ENCODE measurements at regions not wholly inside any gene's neighbourhood (a gene's known extent, or its start where the extent isn't known, plus 50 kb on each side); places are given as distances from the start of the nearest gene placed in this dataset.
A peak's percentile ranks its signal among the peaks of the same experiment; 100 is the strongest.

DNA sequence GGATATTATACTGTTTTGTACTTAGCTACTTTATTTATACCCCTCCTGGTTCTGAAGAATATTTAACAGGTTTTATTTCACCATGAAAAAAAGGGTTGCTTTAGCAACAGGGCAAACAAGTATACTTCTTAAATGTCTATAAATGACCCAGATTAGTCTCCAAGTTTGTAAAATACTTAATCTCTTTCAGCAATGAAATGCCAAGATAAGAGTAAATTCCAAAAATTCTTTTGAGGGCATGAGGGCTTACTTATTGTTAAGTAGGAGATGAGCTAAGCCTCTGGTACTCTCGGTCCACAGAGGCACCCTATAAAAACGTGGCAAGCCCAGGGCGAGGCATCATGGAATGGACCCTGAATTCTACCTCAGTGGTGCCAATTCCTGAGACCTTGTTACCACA lies 264.8 kb upstream of the NSMCE3 start:
- no TSS peak for BruUV-seq (replicated peaks)
- DNase-seq (ENCODE audit: low read depth, low spot score): no peak

DNA sequence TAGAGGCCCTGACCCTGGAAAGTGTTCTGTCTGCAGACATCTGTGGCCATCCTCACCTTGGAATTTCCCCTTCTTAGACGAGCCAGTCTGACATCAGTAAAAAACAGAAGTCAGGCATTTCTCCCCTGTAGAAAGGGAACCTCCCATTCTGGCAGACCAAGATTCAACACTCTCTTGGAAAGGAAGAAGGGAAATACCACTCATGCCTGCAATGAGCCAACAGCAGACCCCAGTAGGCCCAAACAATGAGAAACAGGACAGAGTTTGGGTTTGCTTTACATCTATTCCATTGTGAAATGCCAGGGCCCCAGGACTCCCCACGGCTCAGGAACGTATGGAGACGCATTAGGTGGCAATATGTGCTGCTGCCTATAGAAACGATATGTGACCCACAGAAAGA lies 264.0 kb upstream of the NSMCE3 start:
- Histone ChIP-seq H3K27ac (ENCODE audit: insufficient read depth, low read depth, low read length) (no peak overlapping the region), H3K4me1 (ENCODE audit: control insufficient read depth, extremely low read depth, insufficient read depth, low read length) (no peaks in the 10 kb centered on the region), H3K9ac (replicated peaks; ENCODE audit: extremely low read depth, insufficient read depth, low read length) (no peak overlapping the region), H3K4me2 (ENCODE audit: insufficient read depth, low read length) (no peak overlapping the region), H4K20me1 (replicated peaks; ENCODE audit: control insufficient read depth, extremely low read depth, insufficient read depth, low read length) (no peaks in the 10 kb centered on the region), H2AFZ (ENCODE audit: low read depth, low read length) (no peak overlapping the region), H3K9me3 (replicated peaks; ENCODE audit: control insufficient read depth, insufficient read depth, low read length) (no peaks in the 10 kb centered on the region), H3K79me2 (ENCODE audit: control insufficient read depth, insufficient read depth, low read length) (no peaks in the 10 kb centered on the region), H3K9me1 (replicated peaks; ENCODE audit: control insufficient read depth, extremely low read depth, insufficient read depth, low read length) (no peaks in the 10 kb centered on the region), H3K27me3 (ENCODE audit: control insufficient read depth in 2 of 2, insufficient read depth in 2 of 2, low read length in 2 of 2) (no peaks in the 10 kb centered on the region), H3K4me3 (replicated peaks in 1 of 3; ENCODE audit: insufficient read depth in 1 of 3, low read depth in 1 of 3, low read length in 3 of 3) (no peak overlapping the region), H3K36me3 (ENCODE audit: control insufficient read depth in 2 of 2, extremely low read depth in 1 of 2, insufficient read depth in 2 of 2, low read length in 2 of 2) (no peaks in the 10 kb centered on the region)
- CTCF ChIA-PET: no interaction called here
- DNase-seq (ENCODE audit: low read depth, low spot score): peak; percentile 9
- intact Hi-C loops (cut with micrococcal nuclease) (no loop called here), dilution Hi-C loops (cut with MboI; ENCODE audit: extremely low pct_ligation_motif_present, low sequenced_read_pairs) (no loop called here)
- POLR2A ChIA-PET: no interaction called here
- TF ChIP-seq, protein P1, sequence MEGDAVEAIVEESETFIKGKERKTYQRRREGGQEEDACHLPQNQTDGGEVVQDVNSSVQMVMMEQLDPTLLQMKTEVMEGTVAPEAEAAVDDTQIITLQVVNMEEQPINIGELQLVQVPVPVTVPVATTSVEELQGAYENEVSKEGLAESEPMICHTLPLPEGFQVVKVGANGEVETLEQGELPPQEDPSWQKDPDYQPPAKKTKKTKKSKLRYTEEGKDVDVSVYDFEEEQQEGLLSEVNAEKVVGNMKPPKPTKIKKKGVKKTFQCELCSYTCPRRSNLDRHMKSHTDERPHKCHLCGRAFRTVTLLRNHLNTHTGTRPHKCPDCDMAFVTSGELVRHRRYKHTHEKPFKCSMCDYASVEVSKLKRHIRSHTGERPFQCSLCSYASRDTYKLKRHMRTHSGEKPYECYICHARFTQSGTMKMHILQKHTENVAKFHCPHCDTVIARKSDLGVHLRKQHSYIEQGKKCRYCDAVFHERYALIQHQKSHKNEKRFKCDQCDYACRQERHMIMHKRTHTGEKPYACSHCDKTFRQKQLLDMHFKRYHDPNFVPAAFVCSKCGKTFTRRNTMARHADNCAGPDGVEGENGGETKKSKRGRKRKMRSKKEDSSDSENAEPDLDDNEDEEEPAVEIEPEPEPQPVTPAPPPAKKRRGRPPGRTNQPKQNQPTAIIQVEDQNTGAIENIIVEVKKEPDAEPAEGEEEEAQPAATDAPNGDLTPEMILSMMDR (IDR thresholded peaks at IDR 0.05; ENCODE audit: extremely low read depth in 1 of 2, insufficient read depth in 1 of 2, low read depth in 1 of 2, low read length in 2 of 2): no peak
- TF ChIP-seq, protein P2, sequence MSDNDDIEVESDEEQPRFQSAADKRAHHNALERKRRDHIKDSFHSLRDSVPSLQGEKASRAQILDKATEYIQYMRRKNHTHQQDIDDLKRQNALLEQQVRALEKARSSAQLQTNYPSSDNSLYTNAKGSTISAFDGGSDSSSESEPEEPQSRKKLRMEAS (IDR thresholded peaks at IDR 0.05; ENCODE audit: insufficient read depth, insufficient read length): no peak
- TF ChIP-seq EZH2 (IDR thresholded peaks at IDR 0.05; ENCODE audit: borderline replicate concordance, low read depth, low read length, severe bottlenecking) (no peak), JUN (IDR thresholded peaks at IDR 0.05; ENCODE audit: borderline replicate concordance, insufficient read depth, insufficient read length, low read depth) (no peak), MYC (IDR thresholded peaks at IDR 0.05; ENCODE audit: low read depth, low read length) (no peak), POLR2A (IDR thresholded peaks at IDR 0.05; ENCODE audit: low read depth, low read length) (no peak), POLR2AphosphoS5 (IDR thresholded peaks at IDR 0.05; ENCODE audit: insufficient read depth, low read depth, low read length) (no peak), GATA2 (IDR thresholded peaks at IDR 0.05; ENCODE audit: insufficient read depth, insufficient read length, low read depth, low read length) (no peak), FOS (IDR thresholded peaks at IDR 0.05; ENCODE audit: borderline replicate concordance, insufficient read depth, low read length) (no peak)
- no peak for FAIRE-seq
- no TSS peak for BruUV-seq (replicated peaks)

More for the DNA sequence above, 264.8 kb upstream of the NSMCE3 start:
- CTCF ChIA-PET: interaction anchor here (0.6 kb wide), 1 partner anchor 45 kb away, joined by 3 read pairs; no protein-coding TSS in a partner anchor
- no peaks in the 10 kb centered on the region for H3K9me3 ChIP-seq (replicated peaks; ENCODE audit: control insufficient read depth, insufficient read depth, low read length)
- H3K27ac ChIP-seq (ENCODE audit: insufficient read depth, low read depth, low read length): no peak overlapping the region
- H3K27me3 ChIP-seq (ENCODE audit: control insufficient read depth in 2 of 2, insufficient read depth in 2 of 2, low read length in 2 of 2): no peaks in the 10 kb centered on the region
- TF ChIP-seq FOS (IDR thresholded peaks at IDR 0.05; ENCODE audit: borderline replicate concordance, insufficient read depth, low read length): no peak
- POLR2A ChIA-PET: no interaction called here
- intact Hi-C loops (cut with micrococcal nuclease) (no loop called here), dilution Hi-C loops (cut with MboI; ENCODE audit: extremely low pct_ligation_motif_present, low sequenced_read_pairs) (no loop called here)
- H2AFZ ChIP-seq (ENCODE audit: low read depth, low read length): no peak overlapping the region
- H3K4me2 ChIP-seq (ENCODE audit: insufficient read depth, low read length): no peak overlapping the region
- H3K9ac ChIP-seq (replicated peaks; ENCODE audit: extremely low read depth, insufficient read depth, low read length): no peak overlapping the region
- no peaks in the 10 kb centered on the region for H4K20me1 ChIP-seq (replicated peaks; ENCODE audit: control insufficient read depth, extremely low read depth, insufficient read depth, low read length)
- FAIRE-seq: no peak
- H3K4me3 ChIP-seq (replicated peaks in 1 of 3; ENCODE audit: insufficient read depth in 1 of 3, low read depth in 1 of 3, low read length in 3 of 3): no peak overlapping the region
- no peaks in the 10 kb centered on the region for H3K9me1 ChIP-seq (replicated peaks; ENCODE audit: control insufficient read depth, extremely low read depth, insufficient read depth, low read length)
- H3K79me2 ChIP-seq (ENCODE audit: control insufficient read depth, insufficient read depth, low read length): no peaks in the 10 kb centered on the region
- H3K4me1 ChIP-seq (ENCODE audit: control insufficient read depth, extremely low read depth, insufficient read depth, low read length): no peaks in the 10 kb centered on the region
- no peaks in the 10 kb centered on the region for H3K36me3 ChIP-seq (ENCODE audit: control insufficient read depth in 2 of 2, extremely low read depth in 1 of 2, insufficient read depth in 2 of 2, low read length in 2 of 2)
